Liver (tissue), 8 donors: ENCODE measurements at regions not wholly inside any gene's neighbourhood (a gene's known extent, or its start where the extent isn't known, plus 50 kb on each side); places are given as distances from the start of the nearest gene placed in this dataset.

ENCODE experiments used
- DNase-seq: peaks from one replicate; pipeline ENCODE4 v3.0.0-alpha.2; 2017; ENCODE audit warnings: low spot score
- H3K27ac ChIP-seq, 2 donors: one replicate each; pipeline ENCODE4 v1.7.0; 2013; ENCODE audit warnings: inconsistent platforms in 2 of 2, low read length in 2 of 2, control low read depth in 1 of 2, low read depth in 1 of 2, mild to moderate bottlenecking in 1 of 2
- H3K27me3 ChIP-seq, 4 donors: one replicate each; pipeline versions ENCODE4 v1.6.1 to v1.7.0; 2013; ENCODE audit warnings: low read length in 3 of 4, inconsistent platforms in 1 of 4, mild to moderate bottlenecking in 1 of 4, moderate library complexity in 1 of 4; ENCODE audit not compliant: control insufficient read depth in 4 of 4, insufficient read depth in 4 of 4
- H3K36me3 ChIP-seq, 4 donors: one replicate each; pipeline versions ENCODE4 v1.6.1 to v1.7.0; 2013; ENCODE audit warnings: low read length in 3 of 4, mild to moderate bottlenecking in 3 of 4, low read depth in 1 of 4, moderate library complexity in 1 of 4; ENCODE audit not compliant: control insufficient read depth in 4 of 4, insufficient read depth in 3 of 4
- H3K4me1 ChIP-seq, 4 donors: one replicate each; pipeline versions ENCODE4 v1.6.1 to v1.7.0; 2013; ENCODE audit warnings: low read length in 3 of 4, mild to moderate bottlenecking in 3 of 4, moderate library complexity in 1 of 4; ENCODE audit not compliant: control insufficient read depth in 4 of 4, insufficient read depth in 4 of 4
- H3K4me3 ChIP-seq, 3 donors: one replicate each; pipeline versions ENCODE4 v1.6.1 to v1.7.0; 2013; ENCODE audit warnings: low read length in 3 of 3, control low read depth in 1 of 3, low read depth in 1 of 3, mild to moderate bottlenecking in 1 of 3
- H3K9ac ChIP-seq, 2 donors: one replicate each; pipeline ENCODE4 v1.7.0; 2013; ENCODE audit warnings: low read length in 2 of 2, mild to moderate bottlenecking in 2 of 2, moderate library complexity in 2 of 2, control low read depth in 1 of 2, low read depth in 1 of 2
- H3K9me3 ChIP-seq, 4 donors: one replicate each; pipeline versions ENCODE4 v1.6.1 to v1.7.0; 2013; ENCODE audit warnings: low read length in 3 of 4; ENCODE audit not compliant: control insufficient read depth in 4 of 4
- ATF3 ChIP-seq: IDR thresholded peaks from 2 replicates; pipeline ENCODE4 v1.6.1; 2016; ENCODE audit warnings: antibody characterized with exemption
- CTCF ChIP-seq: fragments of 150-350 bp; IDR thresholded peaks from 2 replicates; pipeline ENCODE4 v1.5.1; 2017; ENCODE audit warnings: improper control_type of control experiment, low read depth, low read length; ENCODE audit not compliant: missing input control
- EGR1 ChIP-seq, 2 donors: IDR thresholded peaks; 2 replicates each; pipeline ENCODE4 v1.6.1; 2016 to 2018; ENCODE audit warnings: antibody characterized with exemption in 2 of 2, low read depth in 2 of 2
- FOXA1 ChIP-seq: IDR thresholded peaks from 2 replicates; pipeline ENCODE4 v1.6.1; 2016; ENCODE audit warnings: antibody characterized with exemption
- FOXA2 ChIP-seq: IDR thresholded peaks from 2 replicates; pipeline ENCODE4 v1.6.1; 2016; ENCODE audit warnings: antibody characterized with exemption
- GABPA ChIP-seq, 2 donors: IDR thresholded peaks in 1 of 2; conservative IDR thresholded peaks in 1 of 2; 2 replicates each; pipeline ENCODE4 v1.6.1; 2016; ENCODE audit warnings: antibody characterized with exemption in 2 of 2, mild to moderate bottlenecking in 1 of 2, moderate library complexity in 1 of 2
- HNF4A ChIP-seq, 2 donors: conservative IDR thresholded peaks; 2 replicates each; pipeline ENCODE4 v1.6.1; 2016; ENCODE audit warnings: antibody characterized with exemption in 2 of 2, mild to moderate bottlenecking in 2 of 2
- HNF4G ChIP-seq: IDR thresholded peaks from 2 replicates; pipeline ENCODE4 v1.6.1; 2016; ENCODE audit warnings: antibody characterized with exemption
- JUND ChIP-seq, 2 donors: IDR thresholded peaks; 2 replicates each; pipeline ENCODE4 v1.6.1; 2016; ENCODE audit warnings: antibody characterized with exemption in 2 of 2
- MAX ChIP-seq: IDR thresholded peaks from 2 replicates; pipeline ENCODE4 v1.6.1; 2016; ENCODE audit warnings: antibody characterized with exemption
- NR2F2 ChIP-seq: IDR thresholded peaks from 2 replicates; pipeline ENCODE4 v1.6.1; 2016; ENCODE audit warnings: antibody characterized with exemption
- RAD21 ChIP-seq, 2 donors: IDR thresholded peaks; 2 replicates each; pipeline ENCODE4 v1.6.1; 2016; ENCODE audit warnings: antibody characterized with exemption in 2 of 2, mild to moderate bottlenecking in 2 of 2
- REST ChIP-seq: IDR thresholded peaks from 2 replicates; pipeline ENCODE4 v1.6.1; 2016; ENCODE audit warnings: antibody characterized with exemption, mild to moderate bottlenecking
- RXRA ChIP-seq, 2 donors: IDR thresholded peaks; 2 replicates each; pipeline ENCODE4 v1.6.1; 2017 to 2018; ENCODE audit warnings: antibody characterized with exemption in 2 of 2, mild to moderate bottlenecking in 1 of 2
- SP1 ChIP-seq: IDR thresholded peaks from 2 replicates; pipeline ENCODE4 v1.6.1; 2018; ENCODE audit warnings: antibody characterized with exemption, mild to moderate bottlenecking
- TAF1 ChIP-seq: conservative IDR thresholded peaks from 2 replicates; pipeline ENCODE4 v1.6.1; 2016; ENCODE audit warnings: antibody characterized with exemption, mild to moderate bottlenecking
- YY1 ChIP-seq: IDR thresholded peaks from 2 replicates; pipeline ENCODE4 v1.6.1; 2016; ENCODE audit warnings: antibody characterized with exemption, mild to moderate bottlenecking
- ZBTB33 ChIP-seq: IDR thresholded peaks from 2 replicates; pipeline ENCODE4 v1.6.1; 2016; ENCODE audit warnings: antibody characterized with exemption
- WGBS: extraction: QIAGEN DNeasy Blood & Tissue Kit; methylation state at CpG from one replicate; pipeline ENCODE4 v1.1.7; 2013; 5-methylcytosine and 5-hydroxymethylcytosine counted together
- donor health status: healthy.
- donor health status: healthy.
- donor health status: healthy.
- donor health status: healthy.
- donor health status: healthy.

- no peak for DNase-seq
Measured at GRCh38 chrX:114162068-114162735, 421.7 kb upstream of the HTR2C start.

More at GRCh38 chrX:114162068-114162735, 421.7 kb upstream of the HTR2C start:
- TF ChIP-seq RAD21 (IDR thresholded peaks at IDR 0.05) (no peak), NR2F2 (no peak), ATF3 (no peak), EGR1 (IDR thresholded peaks at IDR 0.05; ENCODE audit: low read depth in 2 of 2) (no peak), SP1 (no peak), REST (no peak), TAF1 (no peak), GABPA (IDR thresholded peaks at IDR 0.05 in 1 of 2, conservative IDR thresholded peaks at IDR 0.05 in 1 of 2) (no peak), FOXA2 (no peak), HNF4G (no peak), CTCF (no peak), ZBTB33 (no peak), MAX (no peak), JUND (IDR thresholded peaks at IDR 0.05) (no peak), RXRA (IDR thresholded peaks at IDR 0.05) (no peak), YY1 (no peak), HNF4A (conservative IDR thresholded peaks at IDR 0.05) (no peak), FOXA1 (no peak)
- no peak overlapping the region for H3K9ac ChIP-seq
- H3K27me3 ChIP-seq = no peaks in the 10 kb centered on the region
- H3K36me3 ChIP-seq = no peaks in the 10 kb centered on the region
- WGBS = 58% methylated on average over 9 of the region's 9 CpGs
- no peaks in the 10 kb centered on the region for H3K9me3 ChIP-seq
- H3K27ac ChIP-seq = no peak overlapping the region
- no peak overlapping the region for H3K4me3 ChIP-seq
- no peaks in the 10 kb centered on the region for H3K4me1 ChIP-seq
